ENCODE measurements at regions not wholly inside any gene's neighbourhood (a gene's known extent, or its start where the extent isn't known, plus 50 kb on each side); places are given as distances from the start of the nearest gene placed in this dataset.
A peak's percentile ranks its signal among the peaks of the same experiment; 100 is the strongest.

DNA sequence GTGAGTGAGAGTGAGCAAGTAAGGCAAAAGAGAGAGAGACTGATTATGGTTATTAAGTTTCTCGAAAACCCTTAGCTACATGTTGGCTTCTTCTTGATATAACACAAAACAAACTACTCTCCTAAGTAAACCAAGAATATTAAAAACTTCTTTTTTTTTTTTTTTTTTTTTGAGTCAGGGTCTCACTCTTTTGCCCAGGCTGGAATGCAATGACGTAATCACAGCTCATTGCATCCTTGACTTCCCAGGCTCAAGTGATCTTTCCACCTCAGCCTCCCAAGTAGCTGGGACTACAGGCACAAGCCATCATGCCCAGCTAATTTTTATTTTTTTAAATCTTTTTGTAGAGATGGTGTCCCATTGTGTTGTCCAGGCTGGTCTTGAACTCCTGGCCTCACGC lies 102.2 kb upstream of the IL6 start:
- DNase-seq (ENCODE audit: low read depth), result no peak

DNA sequence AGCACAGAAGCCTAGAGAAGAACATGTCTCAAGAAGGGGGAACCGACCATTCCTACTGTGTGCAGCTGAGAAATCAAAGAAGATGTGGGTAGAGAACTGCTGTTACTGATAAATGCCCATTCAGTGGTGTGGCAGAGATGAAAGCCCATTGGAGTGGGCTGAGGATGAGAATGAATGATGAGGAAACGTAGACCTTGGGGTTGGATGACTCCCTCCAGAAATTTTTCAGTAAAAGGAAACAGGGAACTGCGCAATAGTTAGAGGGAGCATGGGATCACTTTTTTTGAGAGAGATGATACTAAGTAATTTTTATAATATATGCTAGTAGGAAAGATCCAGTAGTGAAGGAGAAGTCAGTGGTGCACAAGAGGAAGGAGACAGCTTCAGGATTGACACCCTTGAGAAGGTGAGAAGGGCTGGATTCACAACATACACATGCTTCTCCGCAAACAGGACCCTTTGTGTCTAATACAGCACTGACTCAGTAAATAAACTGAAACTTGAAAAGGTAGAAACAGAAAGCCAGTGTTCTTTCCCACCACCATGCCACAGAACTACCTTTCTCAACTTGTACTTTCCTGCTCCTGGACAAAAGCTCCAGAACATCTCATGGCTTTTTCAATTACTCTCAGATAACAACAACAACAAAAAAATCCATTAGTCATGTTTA lies 104.7 kb upstream of the IL6 start:
- DNase-seq (ENCODE audit: low read depth), result no peak

DNA sequence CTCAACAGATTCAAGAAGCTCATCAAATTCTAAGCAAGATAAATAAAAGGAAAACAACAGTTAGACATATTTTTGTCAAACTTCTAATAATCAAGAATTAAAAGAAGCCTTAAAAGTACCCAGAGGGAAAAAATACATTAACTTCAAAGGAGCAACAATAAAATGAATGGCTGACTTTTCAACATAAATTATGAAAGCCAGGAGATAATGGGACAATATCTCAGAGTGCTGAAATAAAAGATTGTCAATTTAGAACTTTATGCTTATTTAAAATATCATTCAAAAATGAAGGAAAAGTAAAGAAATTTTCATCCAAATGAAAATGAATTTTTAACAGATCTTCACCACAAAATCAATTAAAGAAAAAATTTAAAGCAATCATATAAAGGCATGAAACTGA lies 108.5 kb upstream of the IL6 start:
- no peak for DNase-seq (ENCODE audit: low read depth)

DNA sequence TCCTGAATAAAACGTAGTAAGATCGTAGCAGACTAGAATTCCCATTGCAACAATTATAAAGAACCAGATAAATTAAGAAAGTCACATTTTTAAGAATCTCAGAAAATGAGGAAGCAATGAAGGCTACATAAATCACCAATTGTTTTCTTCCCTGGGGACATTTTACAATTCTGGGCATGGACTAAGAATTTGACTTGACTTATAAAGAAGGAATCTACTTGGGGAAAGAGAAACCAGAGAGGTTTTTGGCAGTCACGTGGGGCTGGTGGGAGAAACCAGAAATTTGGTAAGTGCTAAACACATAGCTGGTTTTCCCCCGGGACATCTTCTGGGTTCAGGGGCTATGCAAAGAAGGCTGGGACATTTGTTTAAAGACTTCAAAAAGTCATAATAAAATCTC lies 109.8 kb upstream of the IL6 start:
- peak; percentile 54 for DNase-seq (ENCODE audit: low read depth)

DNA sequence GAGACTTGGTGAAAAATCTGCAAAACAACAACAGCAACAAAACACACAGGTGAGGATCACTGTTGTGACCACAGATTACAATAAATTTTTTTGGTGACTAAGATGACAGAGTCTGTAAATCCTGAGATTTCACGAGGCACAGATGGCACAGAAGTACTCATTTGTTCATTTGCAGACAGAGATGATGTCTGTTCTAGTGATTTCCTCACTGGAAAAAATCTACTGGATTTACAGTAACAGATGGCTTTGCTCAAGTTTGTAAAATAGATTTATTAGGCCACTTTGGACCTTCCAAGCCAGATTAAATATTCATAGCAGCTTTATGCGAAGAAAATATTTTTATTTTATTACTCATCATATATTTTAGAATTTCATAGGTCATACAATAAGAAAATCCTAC lies 113.5 kb upstream of the IL6 start:
- DNase-seq (ENCODE audit: low read depth), result no peak

DNA sequence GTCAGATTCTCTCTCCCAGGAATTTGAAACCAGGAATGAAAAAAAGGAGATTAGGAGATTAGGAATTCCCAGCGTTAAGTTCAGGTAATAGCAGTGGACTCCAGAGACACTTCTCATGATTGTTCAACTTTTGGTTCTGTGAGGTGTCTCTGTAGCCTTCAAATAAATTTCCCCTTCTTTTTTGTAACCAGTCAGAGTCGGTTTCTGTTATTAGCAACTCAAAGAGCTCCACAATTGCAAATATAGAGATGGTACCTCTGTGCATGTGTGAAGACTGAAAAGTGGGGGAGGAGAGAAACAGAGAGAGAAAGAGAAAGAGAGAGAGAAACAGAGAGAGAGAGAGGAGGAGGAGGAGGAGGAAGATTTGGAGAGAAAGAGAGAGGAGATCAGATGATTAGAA lies 112.8 kb upstream of the STEAP1B start:
- no peak for DNase-seq (ENCODE audit: low read depth)

DNA sequence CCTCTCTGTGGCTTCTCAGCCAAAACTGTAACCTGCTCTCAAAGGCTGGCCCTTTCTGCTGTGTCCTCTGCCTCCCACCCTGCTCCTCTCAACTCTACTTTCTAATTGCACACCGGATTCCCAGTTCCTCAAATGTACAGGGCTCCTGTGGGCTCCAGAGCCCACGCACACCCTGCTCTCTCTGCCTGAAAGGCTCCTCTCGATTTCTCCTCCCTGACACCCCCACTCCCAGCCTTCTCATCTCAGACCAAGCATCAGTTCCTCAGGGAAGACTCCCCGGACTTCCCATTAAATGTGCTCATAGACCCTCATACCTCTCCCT lies 111.7 kb upstream of the STEAP1B start:
- no peak for DNase-seq (ENCODE audit: low read depth)

DNA sequence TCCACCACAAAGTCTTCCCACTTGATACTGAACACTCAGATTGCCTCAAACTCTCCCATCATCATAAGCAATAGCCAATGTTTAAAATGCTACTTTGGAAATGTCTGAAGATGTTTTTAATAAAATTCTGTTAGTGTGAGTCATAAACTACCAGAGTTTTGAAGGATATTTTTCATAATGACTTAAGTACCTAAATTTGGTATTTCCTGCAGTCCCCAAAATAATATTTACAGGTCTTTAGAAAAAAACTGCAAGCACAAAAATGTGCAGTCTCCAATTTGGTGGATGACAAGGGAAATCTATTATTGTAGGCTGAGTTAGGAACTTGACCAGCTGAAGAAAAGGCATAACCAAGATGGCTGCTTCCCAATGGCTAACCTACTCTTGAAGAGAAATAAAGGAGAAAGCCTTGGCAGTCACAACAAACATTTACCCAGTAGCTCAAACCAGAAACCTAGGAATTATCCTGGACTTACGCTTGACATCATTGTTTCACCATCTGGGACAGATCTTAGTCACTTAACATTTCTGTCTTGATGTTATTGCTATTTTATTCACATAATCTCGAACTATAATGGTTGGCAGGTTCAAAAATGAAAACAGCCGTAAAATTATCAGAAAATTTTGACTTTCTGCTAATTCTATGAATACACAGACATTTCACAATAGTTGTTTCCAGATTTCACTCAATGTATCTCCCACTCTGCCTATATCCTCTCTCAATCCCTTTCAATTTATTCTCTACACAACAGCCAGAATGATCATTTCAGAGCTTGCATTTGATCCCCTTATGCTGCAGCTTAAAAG lies 111.2 kb upstream of the STEAP1B start:
- no peak for DNase-seq (ENCODE audit: low read depth)

DNA sequence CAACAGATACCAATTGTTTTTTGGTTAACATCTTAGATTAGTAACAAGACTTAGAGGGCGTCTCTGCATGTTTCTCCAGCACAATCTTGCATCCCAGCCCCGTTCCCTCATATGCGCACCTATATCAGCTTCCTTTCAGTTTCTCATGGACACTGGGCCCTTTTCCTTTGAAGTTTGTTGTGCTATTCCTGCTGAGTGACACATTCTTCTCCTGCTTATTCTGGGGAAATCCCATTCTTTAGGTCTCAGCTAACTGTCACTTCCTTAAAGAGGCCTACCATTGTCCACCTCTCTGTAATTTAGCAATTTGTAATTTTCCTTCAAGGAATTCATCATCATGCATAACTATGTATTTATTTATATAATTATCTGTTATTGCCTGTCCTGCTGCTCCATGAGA lies 110.3 kb upstream of the STEAP1B start:
- no peak for DNase-seq (ENCODE audit: low read depth)

DNA sequence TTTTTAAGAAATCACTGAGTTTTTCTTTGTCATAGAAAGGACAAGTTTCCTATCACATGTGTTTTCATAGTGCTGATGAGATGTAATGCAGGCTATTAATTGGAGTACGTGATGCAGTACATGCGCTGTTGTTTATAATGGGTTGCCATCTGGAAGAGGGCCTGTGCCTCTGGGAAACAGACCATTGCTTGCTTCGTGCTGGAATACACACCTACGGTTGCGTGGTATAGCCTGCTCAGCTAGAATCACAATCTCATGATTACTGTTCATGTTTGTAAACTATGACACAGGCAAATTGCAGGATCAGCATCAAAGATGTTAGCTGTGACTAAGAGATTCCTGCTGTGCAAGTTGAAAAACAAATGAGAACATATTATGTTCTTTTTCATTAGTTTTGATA lies 107.2 kb upstream of the STEAP1B start:
- DNase-seq (ENCODE audit: low read depth), result no peak

DNA sequence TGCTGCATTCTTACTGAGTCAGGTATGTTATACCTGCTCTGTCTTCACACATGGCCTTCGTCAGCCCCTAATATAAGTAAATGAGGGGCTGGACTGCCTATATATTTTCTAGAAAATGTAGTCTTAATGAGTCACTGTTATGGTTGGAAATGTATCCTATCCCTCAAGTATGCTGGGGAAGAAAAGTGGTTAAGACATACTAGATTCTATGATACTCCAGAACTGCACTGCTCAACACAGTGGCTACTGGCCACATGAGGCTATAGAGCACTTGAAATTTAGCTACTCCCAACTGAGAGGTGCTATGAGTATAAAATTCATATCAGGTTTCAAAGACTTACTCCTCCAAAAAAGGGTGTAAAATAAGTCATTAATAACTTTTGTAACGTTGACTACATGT lies 104.3 kb upstream of the STEAP1B start:
- DNase-seq (ENCODE audit: low read depth), result no peak

DNA sequence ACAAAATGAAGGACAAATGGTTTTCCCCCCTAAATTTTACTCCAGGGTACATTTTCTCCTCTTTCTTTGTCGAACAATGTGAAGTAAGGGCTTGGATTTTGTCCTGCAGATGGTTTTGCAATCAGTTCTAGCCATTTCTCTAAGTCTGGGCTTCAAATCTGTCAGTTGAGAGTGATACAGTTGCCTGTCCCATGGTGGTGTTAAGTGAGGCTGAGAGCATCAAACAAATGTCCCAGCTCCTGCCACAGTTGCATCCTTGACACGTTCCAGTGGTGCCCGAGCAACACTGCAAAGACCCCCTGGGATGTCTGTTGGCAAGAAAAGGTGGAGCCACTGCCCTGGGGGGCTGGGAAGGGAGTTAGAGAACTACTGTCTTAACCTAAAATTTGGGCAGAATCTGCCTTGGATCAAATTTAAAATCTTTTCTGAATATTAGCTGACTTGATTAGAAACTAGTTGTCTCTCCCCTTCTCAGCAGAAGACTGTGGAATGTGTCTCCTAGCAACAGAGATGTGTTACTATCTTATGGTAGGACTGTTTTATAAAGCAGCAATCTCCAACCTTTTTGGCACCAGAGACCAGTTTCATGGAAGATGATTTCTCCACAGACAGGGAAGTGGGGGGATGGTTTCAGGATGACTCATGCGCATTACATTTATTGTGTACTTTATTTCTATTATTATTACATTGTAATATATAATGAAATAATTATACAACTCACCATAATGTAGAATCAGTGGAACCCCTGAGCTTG lies 102.0 kb upstream of the STEAP1B start:
- peak; percentile 75 for DNase-seq (ENCODE audit: low read depth)

DNA sequence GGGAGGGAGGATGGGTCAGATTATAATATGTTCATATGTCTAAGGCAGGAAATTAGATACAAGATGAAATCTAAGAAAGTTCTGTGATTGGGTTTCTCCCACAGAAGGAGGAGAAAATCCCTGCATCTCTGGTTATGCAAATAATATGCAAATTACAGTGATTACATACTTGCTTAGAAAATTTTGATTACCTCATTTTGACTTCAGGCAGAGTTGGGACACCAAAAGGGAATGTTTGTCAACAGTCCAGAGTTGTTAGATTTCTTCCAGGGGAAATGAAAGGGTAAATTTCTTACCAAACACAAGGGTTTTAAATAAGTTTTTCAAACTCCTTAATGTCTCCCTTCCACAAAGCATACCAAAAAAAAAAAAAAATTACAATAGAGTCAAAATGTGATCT lies 101.4 kb upstream of the STEAP1B start:
- no peak for DNase-seq (ENCODE audit: low read depth)

DNA sequence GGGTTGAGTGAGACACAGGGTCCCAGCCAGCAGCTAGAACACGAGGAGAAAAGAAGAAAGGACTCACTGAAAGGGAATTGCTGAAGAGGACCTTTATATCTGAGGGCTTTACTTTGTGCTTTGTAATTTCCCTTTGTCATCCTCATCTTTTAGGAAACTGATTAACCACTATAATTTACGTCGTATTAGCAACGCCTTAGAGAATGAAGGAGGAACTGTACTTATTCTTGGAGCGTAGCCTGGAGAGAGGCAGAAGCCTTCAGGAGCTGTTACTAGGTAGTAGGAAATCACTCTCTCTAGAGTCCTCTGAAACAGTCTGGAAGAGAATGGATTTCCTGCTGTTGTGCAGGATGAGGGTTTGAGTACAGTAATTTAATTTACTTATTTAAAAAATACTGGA lies 101.0 kb upstream of the STEAP1B start:
- no peak for DNase-seq (ENCODE audit: low read depth)

DNA sequence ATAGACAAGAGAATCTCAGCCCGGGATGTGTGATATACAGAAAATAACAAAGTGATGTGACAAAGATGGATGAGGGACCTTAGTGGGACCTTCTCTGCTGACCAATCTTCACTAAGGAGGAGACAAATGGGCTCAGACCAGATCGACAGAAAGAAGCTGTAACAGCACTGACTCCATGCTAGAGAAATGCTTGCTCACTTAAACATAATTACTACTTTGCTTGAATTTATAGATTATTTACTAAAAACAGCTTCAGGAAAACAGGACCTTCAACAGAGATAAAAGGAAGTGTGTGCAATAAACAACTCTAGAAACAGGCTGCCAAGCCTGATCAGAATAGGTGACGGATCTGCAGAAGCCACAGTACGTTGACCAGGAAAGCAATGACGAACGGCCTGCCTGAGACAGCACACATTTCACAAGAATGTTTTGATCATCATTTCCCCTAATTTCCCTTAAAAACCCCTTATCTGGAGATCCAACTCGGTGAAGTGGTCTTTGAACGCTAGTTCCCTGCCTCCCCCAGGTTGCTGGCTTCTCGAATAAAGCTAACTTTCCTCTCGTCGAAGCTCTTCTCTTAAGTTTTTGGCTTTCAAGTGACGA lies 98.4 kb upstream of the STEAP1B start:
- no peak for DNase-seq (ENCODE audit: low read depth)

DNA sequence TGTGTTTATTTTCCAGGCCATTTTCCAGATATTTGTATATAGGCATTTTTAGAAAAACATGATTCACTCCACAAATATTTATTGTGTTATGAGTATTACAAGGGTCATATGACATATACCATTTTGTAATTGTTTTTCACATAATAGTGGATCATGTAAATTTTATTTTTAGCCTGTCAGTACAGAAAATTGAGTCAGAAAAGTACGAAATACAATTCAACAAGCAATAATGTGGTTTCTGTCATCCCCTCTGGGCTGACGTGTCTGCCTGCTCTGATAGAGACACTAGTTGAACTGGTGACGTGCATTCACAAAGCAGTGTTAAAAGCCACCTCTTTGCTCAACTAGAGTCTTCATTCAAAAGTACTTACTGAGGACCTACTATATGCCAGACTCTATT lies 97.9 kb upstream of the STEAP1B start:
- DNase-seq (ENCODE audit: low read depth), result peak; percentile 78

DNA sequence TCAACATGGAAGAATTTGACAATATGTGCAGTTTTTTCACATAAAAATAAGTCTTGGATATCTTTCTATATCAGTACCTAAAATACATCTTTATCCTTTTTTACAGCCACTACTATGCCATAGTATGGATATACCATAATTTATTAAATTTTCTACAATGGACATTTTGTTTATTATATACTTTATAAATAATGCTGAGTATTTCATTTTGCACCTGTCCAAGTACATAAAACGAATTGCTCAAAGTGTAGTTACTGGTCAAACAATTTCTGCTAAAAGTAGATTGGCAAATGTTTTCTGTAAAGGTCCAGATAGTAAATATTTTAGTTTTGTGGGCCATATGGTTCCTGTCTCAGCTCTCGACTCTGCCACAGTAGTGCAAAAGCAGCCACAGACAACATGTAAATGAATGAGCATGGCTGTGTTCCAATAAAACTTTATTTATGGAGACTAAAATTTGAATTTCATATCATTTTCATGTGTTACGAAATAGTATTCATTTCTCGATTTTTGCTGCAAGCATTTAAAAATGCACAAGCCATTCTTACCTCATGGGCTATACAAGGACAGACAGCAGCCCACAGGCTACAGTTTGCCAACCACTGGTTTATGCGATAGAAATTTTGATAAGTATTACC lies 96.9 kb upstream of the STEAP1B start:
- no peak for DNase-seq (ENCODE audit: low read depth)

DNA sequence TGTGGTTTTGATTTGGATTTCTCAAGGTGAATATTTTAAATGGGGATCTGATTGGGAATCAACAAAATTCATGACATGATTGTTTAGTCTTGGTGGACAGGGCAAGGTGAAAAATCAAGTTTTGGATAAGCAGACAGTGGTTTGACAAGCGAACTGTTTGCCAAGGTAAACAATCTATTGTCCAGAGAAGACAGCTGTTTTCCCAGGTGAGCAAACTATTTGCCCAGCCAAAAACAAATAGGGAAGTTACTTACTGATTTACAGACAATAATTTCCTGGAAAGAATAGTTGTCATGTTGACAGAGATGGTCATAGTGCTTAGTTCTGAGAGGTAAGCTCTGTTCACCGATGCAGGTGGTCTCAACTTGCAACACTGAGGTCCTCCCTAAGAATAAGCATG lies 94.0 kb upstream of the STEAP1B start:
- DNase-seq (ENCODE audit: low read depth), result no peak

DNA sequence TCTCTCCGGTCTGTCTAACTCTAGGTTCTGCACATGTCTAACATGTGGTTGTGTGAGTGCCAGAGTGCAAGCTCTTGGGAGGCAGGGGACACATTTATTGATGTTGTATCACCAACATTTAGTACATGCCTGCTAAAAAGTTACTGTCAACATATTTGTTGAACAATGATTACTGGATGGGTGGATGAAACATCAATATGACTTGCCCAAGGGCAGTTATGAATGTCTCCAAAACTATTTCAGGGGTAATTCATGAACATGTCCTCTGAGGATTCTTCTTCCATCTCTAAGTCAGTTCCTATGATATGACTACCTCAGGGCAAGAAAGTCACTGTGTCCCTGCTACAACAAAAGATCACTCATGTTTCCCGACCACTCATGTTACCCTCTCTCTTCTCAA lies 91.3 kb upstream of the STEAP1B start:
- no peak for DNase-seq (ENCODE audit: low read depth)

DNA sequence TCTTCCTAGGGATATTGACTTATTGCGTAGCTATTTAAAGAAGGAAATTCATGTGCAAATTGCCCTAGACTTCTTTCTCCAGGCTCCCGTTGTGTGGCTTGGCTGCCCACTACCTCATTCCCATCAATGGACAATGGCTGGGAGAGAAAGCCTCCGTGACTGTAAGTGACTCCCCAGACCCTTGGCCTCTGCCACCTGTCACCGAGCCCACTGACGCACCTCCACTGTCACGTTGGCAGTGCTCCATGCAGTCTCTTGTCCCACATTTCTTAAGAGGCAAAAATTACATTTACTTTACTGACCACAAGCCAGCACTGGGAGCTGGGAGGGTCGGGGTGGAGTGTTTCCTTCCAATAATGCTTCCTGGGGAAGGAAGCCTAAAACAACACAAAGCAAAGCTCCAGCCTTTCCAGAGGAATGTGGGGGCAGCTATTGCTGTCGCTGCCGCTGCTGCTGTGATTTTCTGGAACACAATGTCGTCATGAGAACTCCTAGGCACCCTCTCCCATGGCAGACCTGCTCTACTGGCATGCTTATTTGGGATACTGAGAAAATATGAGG lies 89.7 kb upstream of the STEAP1B start:
- peak; percentile 84 for DNase-seq (ENCODE audit: low read depth)

DNA sequence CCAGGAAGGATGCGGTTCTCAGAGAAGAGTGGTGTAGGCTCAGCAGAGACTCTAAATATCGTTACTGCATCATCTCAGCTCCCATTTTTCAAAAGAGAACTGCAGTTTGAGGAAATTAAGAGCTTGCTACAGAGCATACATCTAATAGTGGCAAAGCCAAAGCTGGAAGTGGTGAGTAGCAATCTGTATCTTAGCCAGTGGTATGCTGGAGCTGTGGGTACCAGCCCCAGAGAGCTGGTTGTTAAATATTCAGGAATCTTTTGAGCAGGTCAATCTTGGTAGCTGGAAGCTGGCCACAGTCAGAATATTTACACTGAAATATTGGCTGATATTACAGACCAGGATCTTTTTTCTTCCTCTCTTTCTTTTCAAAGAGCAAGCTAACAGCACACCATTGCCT lies 88.4 kb upstream of the STEAP1B start:
- DNase-seq (ENCODE audit: low read depth), result no peak

DNA sequence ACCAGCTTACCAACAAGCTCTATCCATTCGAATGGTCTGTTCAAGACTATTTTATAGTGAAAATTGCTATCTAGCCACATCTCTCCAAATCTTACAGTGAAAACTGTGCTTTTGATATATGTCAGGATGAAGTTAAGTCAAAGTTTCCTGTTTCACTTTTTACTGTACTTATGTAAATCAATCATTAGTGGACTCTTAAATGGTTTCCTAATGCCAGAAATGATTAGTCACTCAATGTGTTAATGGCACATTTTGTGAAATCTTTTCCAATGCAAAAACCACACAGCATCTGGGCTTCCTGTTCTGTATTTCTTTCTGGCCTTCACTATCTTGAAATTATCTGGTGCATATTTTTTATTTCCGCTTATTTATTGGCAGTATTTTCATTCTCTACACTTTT lies 87.3 kb upstream of the STEAP1B start:
- DNase-seq (ENCODE audit: low read depth), result peak; percentile 63
